GM12873 (cell line): ENCODE measurements at regions not wholly inside any gene's neighbourhood (a gene's known extent, or its start where the extent isn't known, plus 50 kb on each side); places are given as distances from the start of the nearest gene placed in this dataset.

Experiments
- CTCF ChIP-seq: IDR thresholded peaks from 2 replicates; pipeline ENCODE4 v1.5.1; 2012; ENCODE audit warnings: low read depth, mild to moderate bottlenecking, moderate library complexity, low read length, control low read depth; ENCODE audit not compliant: insufficient read depth; ENCODE audit errors: missing control alignments

- no peak for TF ChIP-seq CTCF
Observed at GRCh38 chr1:102782144-102782543, 326.2 kb downstream of the COL11A1 start.

GRCh38 chr1:102776071-102776470, 332.3 kb downstream of the COL11A1 start:
- TF ChIP-seq CTCF = no peak

- TF ChIP-seq CTCF = no peak
Observed at GRCh38 chr1:102772831-102773230, 335.5 kb downstream of the COL11A1 start.

- TF ChIP-seq CTCF = no peak
Observed at GRCh38 chr1:102758418-102758817, 349.9 kb downstream of the COL11A1 start.

- TF ChIP-seq CTCF = no peak
Observed at GRCh38 chr1:102757363-102757762, 351.0 kb downstream of the COL11A1 start.

GRCh38 chr1:102751111-102751510, 357.2 kb downstream of the COL11A1 start:
- TF ChIP-seq CTCF = no peak

GRCh38 chr1:102742426-102742825, 365.9 kb downstream of the COL11A1 start:
- no peak for TF ChIP-seq CTCF
